Cardiac fibroblast (primary cell): ENCODE measurements at regions not wholly inside any gene's neighbourhood (a gene's known extent, or its start where the extent isn't known, plus 50 kb on each side); places are given as distances from the start of the nearest gene placed in this dataset.

Experiments used
- DNase-seq, 2 donors: peaks; one replicate each; pipeline versions ENCODE4 v3.0.0 to v3.0.0-alpha.2; 2010; ENCODE audit warnings: low read depth in 2 of 2
- H3K4me3 ChIP-seq, 2 donors: replicated peaks in 1 of 2; 1 replicate in 1 of 2; 2 replicates in 1 of 2; pipeline ENCODE4 v1.5.1; 2011; ENCODE audit warnings: low read depth in 2 of 2, low read length in 2 of 2, mild to moderate bottlenecking in 2 of 2, moderate library complexity in 1 of 2
- CTCF ChIP-seq: IDR thresholded peaks from one replicate; pipeline ENCODE4 v1.5.1; 2011; ENCODE audit warnings: low read depth, mild to moderate bottlenecking, low read length, inconsistent platforms

- H3K4me3 ChIP-seq = no peak overlapping the region
- no peak for TF ChIP-seq CTCF
- DNase-seq = no peak
Observed at GRCh38 chr14:82830596-82830995, 1296.9 kb upstream of the SEL1L start.

GRCh38 chr14:82836256-82836950 lies 1302.8 kb upstream of the SEL1L start:
- no peak for TF ChIP-seq CTCF
- H3K4me3 ChIP-seq = no peak overlapping the region
- DNase-seq = no peak

GRCh38 chr14:82837611-82838140 lies 1304.0 kb upstream of the SEL1L start:
- DNase-seq = no peak
- no peak overlapping the region for H3K4me3 ChIP-seq
- no peak for TF ChIP-seq CTCF

DNA sequence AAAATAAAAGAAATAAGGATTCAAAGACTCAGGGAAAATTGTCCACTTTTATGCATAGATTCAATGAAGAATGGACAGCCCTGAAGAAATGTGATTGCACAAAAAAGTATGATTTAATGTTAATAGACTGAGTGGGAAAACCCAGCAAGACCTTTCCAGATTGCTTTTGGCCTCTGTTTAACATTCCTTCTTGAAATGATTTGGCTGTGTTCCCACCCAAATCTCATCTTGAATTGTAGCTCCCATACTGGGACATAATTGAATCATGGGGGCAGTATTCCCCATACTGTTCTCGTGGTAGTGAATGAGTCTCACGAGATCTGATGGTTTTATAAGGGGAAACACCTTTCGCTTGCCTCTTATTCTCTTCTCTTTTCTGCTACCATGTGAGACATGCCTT lies 1316.9 kb upstream of the SEL1L start:
- H3K4me3 ChIP-seq = no peak overlapping the region
- DNase-seq = no peak
- no peak for TF ChIP-seq CTCF

GRCh38 chr14:82854131-82854530 lies 1320.5 kb upstream of the SEL1L start:
- no peak for TF ChIP-seq CTCF
- DNase-seq = no peak
- no peak overlapping the region for H3K4me3 ChIP-seq

- no peak overlapping the region for H3K4me3 ChIP-seq
- no peak for DNase-seq
- no peak for TF ChIP-seq CTCF
Observed at GRCh38 chr14:82854901-82855300, 1321.2 kb upstream of the SEL1L start.
